ENCODE measurements at regions not wholly inside any gene's neighbourhood (a gene's known extent, or its start where the extent isn't known, plus 50 kb on each side); places are given as distances from the start of the nearest gene placed in this dataset.

- DNase-seq, result no peak
Measured at GRCh38 chr12:116461060-116461459, 98.1 kb upstream of the MAP1LC3B2 start.

DNA sequence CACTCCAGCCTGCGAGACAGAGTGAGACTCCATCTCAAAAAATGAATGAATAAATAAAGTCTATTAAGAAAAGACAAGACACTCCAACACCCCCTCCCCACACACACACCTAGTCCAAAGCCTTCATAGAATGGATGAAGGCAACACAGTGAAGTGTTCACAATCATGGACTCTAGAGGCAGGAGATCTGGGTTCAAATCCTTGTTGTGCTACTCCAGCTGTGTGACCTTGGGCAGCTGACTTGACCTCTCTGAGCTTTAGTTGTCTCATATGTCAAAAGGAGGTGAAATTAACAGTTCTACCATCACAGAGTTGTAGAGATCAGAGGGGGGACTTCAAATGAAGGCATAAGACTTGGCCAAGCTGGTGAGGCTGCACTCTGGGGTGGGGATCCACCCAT is 95.8 kb upstream of the MAP1LC3B2 start:
- DNase-seq, result no peak

GRCh38 chr12:116465407-116465806 is 93.8 kb upstream of the MAP1LC3B2 start:
- DNase-seq, result no peak

GRCh38 chr12:116465856-116466255 is 93.3 kb upstream of the MAP1LC3B2 start:
- DNase-seq, result no peak

- DNase-seq, result no peak
Measured at GRCh38 chr12:116466536-116466935, 92.6 kb upstream of the MAP1LC3B2 start.

- DNase-seq, result no peak
Measured at GRCh38 chr12:116469344-116469743, 89.8 kb upstream of the MAP1LC3B2 start.

DNA sequence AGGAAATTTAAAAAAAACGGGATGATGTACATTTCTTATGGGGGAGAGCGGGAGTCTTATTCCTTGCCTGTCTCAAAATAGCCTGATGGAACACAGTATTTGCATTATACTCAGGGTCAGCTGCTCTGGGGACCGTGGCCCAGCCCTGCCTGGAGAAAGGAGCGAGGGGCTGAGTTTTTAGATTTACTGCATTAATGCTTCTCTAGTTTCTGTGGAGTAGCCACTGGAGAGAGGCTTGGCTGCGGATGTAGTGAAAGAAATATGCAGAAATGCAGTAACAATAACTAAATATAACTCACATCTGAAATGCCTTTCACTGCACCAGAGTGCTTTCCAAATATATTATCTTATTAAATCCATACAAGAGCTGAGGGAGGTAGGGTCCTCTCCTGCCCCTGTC is 87.6 kb upstream of the MAP1LC3B2 start:
- DNase-seq, result no peak

DNA sequence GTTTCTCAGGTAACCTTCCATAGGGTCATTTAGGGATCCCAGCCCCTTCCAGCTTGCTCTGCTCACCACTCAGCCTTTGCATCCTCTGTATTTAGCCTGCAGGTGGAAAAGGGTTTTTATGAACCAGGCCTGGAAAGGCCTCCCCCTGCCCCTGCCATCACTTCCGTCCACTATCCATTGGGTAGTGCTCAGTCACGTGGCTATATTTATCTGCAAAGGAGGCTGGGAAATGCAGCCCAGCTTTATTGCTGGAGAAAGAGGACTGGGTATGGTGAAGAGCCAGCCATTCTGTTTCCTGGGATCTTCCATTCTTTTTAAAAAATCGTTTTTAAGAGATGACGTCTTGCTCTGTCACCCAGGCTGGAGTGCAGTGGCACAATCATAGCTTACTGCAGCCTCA is 87.0 kb upstream of the MAP1LC3B2 start:
- no peak for DNase-seq

- no peak for DNase-seq
Measured at GRCh38 chr12:116473416-116473815, 85.8 kb upstream of the MAP1LC3B2 start.

GRCh38 chr12:116474331-116474730 is 84.8 kb upstream of the MAP1LC3B2 start:
- no peak for DNase-seq

GRCh38 chr12:116474899-116475298 is 84.3 kb upstream of the MAP1LC3B2 start:
- no peak for DNase-seq

DNA sequence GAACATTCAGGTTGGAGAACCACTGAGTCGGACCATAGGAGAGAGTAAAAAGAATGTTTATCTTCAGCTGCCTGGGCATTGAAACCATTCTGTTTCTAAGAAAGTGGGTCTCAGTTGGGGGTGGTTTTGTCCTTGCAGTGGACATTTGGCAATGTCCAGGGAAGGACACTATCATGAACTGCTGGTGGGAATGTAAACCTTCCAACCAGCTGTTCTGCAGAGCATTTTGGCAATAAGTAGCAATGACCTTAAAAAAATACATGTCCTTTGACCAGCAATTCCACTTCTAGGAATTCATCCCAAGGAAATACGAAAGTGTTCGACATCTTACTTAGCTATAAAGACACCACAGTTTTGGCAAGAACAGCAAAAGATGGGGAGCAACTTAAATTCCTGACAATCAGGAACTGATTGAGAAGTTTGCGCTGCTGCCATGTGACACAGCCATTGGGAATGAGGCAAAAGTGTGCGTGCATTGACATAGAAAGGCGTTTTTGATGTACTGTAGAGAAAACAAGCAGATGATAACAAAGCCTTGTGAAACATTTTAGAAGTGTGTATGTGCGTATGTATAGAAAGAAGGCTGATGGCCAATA is 82.9 kb upstream of the MAP1LC3B2 start:
- DNase-seq, result no peak

GRCh38 chr12:116478243-116478773 is 80.9 kb upstream of the MAP1LC3B2 start:
- no peak for DNase-seq

DNA sequence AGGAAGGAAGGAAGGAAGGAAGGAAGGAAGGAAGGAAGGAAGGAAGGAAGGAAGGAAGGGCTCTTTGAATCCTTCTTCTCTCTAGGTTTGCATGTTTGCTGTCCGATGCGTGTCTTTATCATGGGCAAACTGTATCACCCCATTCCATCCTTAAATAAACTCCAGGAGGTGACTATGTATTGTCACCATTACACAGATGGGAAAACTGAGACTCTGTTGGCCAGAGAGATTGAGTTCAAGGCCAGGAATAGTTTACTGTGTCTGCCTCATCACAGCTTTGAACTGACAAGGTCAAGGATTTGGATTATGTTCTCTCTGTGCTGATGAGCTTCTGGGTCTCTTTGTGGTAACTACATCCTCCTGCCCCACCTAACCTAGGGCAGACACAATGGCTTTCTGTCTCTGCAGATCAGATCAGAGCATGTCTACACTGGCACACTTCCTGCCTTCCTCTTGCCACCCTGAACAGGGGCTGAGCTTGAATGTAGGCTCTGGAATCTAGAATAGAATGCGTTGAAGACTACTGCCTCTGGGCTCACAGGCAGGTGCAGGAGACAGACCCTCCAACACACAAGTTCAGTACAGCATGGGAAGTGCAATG is 78.9 kb upstream of the MAP1LC3B2 start:
- no peak for DNase-seq

DNA sequence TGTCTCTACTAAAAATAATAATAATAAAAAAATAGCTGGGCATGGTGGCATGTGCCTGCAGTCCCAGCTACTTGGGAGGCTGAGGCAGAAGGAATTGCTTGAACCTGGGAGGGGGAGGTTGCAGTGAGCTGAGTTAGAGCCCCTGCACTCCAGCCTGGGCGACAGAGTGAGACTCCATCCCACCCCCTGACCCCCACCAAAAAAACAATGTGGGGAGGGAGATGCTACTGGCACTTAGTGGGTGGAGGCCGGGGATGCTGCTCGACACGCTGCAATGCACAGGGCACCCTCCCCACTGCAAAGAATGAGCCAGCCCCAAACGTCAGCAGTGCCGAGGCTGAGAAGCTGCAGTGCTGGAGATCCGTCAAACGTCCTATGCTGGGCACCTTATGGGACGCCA is 77.5 kb upstream of the MAP1LC3B2 start:
- DNase-seq, result no peak

- DNase-seq, result no peak
Measured at GRCh38 chr12:116482179-116482578, 77.0 kb upstream of the MAP1LC3B2 start.

DNA sequence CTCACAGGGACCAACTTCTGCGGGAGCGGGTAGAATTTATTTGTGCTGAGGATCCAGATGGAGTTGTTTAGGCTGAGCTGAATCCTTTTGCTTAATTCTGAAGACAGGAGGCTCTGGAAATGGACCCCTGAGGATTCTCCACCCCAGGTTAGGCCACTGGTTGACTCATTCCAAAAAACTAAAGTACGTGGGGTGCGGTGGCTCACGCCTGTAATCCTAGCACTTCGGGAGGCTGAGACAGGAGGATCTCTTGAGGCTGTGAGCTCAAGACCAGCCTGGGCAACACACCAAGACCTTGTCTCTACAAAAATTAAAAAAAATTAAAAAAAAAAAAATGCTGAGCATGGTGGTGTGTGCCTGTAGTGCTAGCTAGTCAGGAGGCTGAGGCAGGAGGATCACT is 76.3 kb upstream of the MAP1LC3B2 start:
- DNase-seq, result no peak

GRCh38 chr12:116483959-116484750 is 75.0 kb upstream of the MAP1LC3B2 start:
- DNase-seq, result no peak

DNA sequence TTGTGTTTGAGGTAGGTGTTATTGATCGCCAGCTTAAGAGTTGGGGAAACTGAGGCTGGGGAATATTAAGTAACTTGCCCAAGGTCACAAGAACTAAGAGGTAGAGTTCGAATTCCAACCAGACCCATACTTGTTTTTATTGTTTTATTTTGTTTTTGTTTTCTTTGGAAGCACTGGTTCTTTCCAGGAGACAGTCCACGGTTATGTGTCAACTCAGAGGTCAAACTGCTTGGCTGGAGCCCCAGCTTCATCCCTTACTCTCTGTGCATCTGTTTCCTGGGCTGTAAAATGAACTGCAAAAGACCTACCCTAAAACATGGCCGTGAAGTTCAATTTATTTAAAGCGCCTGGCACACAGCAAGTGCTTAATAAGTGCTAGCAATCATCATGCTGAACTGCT is 74.4 kb upstream of the MAP1LC3B2 start:
- no peak for DNase-seq

DNA sequence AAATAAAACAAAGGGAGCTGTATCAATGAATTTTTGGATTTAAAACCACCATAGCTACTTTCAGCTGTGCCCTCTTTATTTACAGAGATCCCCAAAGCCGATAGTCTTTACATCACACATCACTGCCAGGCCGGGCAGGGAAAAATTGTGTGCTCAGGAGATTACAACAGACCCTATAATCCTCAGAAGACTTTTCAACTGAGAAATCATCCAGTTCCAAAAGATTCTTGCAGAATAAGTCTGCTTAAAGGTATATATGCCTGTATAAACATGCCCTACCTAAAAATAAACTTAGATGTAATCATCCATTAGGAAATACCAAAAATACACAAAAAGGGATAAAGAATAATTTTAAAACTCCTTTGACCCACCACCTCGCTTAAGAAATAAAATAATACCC is 70.1 kb upstream of the MAP1LC3B2 start:
- no peak for DNase-seq

DNA sequence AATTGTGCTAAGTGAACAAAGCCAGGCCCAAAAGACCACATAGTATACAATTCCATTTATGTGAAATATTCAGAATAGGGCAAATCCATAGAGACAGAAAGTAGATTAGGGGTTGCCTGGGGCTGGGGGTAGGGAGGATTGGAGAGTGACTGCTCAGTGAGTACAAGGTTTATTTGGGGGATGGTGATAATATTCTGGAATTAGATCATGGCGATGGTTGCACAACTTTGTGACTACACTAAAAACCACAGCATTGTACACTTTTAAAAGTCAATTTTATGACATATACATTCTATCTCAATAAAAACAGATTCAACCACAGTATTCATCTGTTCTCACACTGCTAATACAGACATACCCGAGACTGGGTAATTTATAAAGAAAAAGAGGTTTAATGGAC is 68.7 kb upstream of the MAP1LC3B2 start:
- DNase-seq, result no peak

- no peak for DNase-seq
Measured at GRCh38 chr12:116492703-116493324, 66.4 kb upstream of the MAP1LC3B2 start.

GRCh38 chr12:116495260-116495659 is 63.9 kb upstream of the MAP1LC3B2 start:
- no peak for DNase-seq

Data from SIG-M5 (cell line).